ENCODE measurements at regions not wholly inside any gene's neighbourhood (a gene's known extent, or its start where the extent isn't known, plus 50 kb on each side); places are given as distances from the start of the nearest gene placed in this dataset.
"Not testable (repeated sequence)": the region's sequence is repeated elsewhere in the genome, so short reads cannot be mapped to it uniquely, and the experiment has no call there.

GRCh38 chr21:28032652-28033051 lies 960.0 kb downstream of the LTN1 start:
- not testable (repeated sequence) for DNase-seq

DNA sequence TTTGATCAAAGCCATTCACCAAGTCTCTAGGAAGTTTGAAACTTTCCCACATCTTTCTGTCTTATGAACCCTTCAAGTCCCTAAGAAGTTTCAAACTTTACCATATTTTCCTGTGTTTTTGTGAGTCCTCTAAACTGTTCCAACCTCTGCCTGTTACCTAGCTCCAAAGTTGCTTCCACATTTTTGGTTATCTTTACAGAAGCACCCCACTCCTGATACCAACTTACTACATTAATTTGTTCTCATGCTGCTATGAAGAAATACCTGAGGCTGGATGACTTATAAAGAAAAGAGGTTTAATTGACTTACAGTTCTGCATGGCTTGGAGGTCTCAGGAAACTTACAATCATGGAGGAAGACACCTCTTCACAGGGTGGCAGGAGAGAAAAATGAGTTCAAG lies 961.6 kb downstream of the LTN1 start:
- not testable (repeated sequence) for DNase-seq

DNA sequence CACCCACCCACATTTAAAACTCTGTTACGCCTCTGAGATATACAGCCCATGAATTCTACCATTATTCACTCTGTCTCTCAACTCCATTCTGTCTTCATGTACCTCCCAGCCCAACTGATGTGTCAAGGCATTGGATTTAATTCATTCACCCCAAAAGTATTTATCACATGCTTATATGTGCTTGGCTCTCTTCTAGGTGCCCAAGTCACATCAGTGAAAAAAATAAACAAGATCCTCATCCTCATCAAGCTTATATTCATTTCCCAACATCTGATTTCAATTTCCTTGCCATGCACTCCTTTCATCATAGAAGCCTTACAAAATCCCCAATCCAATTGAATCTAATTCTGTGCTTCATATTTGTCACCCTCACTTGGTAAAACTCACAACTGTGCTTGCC lies 967.6 kb downstream of the LTN1 start:
- no peak for DNase-seq

DNA sequence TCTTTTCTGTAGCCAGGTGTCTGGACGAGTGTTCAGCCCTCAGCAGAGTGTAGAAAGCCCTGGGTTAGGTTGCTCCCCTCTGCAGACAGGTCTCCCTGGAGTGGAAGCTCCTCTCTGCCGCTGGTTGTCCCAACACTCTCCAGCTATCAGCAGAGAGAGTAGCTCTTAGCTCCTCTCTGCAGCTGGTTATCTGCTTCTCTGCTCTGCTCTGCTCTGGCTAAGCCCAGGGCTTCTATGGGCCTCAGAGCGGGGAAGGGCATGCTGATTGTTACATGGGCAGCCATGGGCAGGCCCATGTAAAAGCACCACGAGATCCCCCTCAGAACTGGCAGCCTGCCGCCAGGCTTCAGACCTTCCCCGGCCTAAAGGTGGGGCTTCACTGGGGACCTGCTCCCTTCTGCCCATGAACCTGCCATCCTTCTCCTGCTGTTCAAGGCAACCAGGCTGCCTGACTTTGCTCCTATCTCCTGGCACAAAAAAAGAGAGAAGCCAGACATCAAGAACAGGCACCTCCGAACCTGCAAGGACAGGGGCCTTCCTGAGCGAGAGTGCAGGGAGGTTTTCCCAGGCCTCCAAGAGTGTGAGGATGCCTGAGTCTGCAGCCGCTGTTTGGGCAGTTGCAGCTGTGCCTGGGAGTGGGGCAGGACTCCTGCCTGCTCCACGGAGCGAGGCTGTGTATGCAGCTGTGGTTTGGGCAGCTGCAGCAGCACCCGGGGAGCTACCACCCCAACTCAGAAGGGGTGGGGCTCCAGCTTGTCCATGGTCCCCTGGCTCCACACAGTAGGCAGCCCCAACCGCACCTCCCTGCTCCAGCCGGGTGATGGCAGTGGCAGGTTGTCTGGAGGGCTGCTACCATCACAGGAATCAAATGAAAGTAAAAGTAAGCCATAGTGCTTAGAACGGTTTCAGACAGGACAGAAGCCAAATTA lies 973.7 kb downstream of the LTN1 start:
- no peak for DNase-seq

DNA sequence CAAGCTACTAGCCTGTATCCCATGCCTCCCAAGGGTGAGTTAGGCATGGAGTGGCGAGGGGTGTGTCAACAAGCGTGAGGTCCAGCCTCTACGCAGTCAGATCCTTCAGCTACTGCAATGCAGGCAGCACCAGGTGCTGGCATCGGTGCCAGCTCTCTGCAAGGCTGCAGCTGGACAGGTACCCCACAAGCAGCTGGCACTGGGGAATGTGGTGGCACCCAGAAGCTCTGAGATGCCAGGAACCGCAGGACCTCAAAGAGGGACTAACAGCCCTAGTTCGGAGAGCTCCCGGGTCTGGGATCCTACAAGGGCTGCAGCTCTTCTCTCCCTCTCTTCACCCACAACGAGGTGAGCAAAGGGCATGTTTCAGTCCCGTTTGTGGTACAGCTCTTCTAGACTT lies 974.5 kb downstream of the LTN1 start:
- no peak for DNase-seq

DNA sequence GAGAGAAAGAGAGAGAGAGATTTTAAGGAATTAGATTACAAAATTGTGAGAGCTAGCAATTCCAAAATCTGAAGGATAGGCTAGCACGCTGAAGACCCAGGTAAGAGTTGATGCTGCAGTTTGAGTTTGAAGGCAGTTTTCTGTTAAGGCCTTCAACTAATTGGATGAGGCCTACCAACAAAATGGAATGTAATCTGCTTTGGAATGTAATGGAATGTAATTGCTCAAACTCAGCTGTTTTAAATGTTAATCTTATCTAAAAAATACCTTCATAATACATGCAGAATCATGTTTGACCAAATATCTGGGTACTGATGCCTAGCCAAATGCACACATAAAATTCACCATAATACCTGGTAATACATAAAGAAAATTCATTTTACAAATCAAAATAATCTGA lies 976.1 kb downstream of the LTN1 start:
- no peak for DNase-seq

GRCh38 chr21:28013123-28013522 lies 979.6 kb downstream of the LTN1 start:
- DNase-seq = not testable (repeated sequence)

GRCh38 chr21:28011970-28012369 lies 980.7 kb downstream of the LTN1 start:
- not testable (repeated sequence) for DNase-seq

DNA sequence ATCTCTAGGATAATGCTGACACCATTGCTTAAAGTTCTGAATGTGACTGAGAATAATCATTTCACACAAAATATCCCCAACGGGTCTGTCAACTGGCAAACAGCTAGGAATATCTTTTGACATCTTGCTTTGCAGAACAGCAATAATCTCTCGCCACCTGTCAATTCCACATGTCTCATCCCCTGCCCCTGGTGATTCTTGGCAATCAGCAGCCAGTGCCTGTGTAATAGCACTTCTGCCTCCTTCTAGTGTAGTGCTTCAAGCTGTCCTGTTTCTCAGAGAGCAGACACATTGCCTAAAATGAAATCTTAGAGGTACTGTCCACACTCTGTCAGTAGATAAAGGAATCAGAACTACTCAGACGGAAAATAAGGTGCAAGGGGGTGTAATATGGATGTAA lies 984.4 kb downstream of the LTN1 start:
- DNase-seq = not testable (repeated sequence)

DNA sequence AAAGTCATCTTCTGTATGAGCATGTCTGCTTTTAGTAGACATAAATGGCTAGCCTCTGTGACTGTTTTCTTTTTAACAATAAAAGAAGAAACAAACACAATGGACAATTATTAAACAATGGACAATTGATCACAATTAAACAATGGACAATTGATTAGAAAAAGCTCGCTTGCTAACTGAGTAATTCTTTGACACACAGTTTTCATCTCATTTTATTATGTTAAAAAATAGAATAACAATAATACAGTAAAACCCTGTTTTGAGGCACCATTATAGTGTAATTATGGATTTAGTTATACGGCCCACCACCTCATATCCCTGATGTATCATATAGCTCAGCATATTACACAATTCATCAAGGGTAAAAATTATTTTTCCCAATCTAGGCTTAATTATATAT lies 989.0 kb downstream of the LTN1 start:
- DNase-seq = not testable (repeated sequence)

DNA sequence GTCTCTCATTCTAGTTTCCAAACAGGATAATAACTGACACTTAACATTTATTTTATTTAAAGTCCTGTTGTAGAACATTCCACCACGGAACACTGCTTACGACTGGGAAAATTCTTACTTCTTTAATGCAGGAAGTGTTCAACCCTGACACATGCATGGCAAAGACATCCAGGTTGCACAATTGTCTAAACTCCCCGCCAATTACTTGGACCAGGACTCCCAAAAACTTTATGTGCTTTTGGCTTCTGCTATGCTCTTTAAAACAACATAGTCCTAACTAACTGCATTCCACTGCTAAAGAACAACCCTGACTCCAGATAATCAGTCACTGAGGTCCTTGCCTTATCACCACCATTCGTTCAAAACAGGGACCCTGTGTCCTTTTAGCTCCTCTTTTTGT lies 995.8 kb downstream of the LTN1 start:
- DNase-seq = not testable (repeated sequence)

GRCh38 chr21:27984663-27985325 lies 1007.9 kb downstream of the LTN1 start:
- DNase-seq = not testable (repeated sequence)

DNA sequence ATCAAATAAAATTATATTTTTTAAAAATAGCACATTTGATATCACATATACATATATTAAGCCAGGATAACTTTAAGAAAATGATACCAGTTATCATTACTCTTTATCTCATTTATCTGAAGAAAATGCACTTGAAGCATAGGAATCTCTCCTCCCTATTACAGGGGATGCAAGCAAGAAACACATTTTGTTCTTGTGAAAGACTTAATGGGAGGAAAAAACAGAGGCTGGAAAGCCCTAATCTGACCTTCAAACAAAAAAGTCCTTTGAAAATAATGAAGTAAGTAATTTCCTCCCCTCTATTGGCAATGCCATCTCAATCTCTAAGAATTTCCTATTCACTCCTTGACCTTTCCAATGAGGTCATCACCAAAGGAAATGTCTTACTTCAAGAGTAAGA lies 1012.6 kb upstream of the ADAMTS5 start:
- DNase-seq = not testable (repeated sequence)

DNA sequence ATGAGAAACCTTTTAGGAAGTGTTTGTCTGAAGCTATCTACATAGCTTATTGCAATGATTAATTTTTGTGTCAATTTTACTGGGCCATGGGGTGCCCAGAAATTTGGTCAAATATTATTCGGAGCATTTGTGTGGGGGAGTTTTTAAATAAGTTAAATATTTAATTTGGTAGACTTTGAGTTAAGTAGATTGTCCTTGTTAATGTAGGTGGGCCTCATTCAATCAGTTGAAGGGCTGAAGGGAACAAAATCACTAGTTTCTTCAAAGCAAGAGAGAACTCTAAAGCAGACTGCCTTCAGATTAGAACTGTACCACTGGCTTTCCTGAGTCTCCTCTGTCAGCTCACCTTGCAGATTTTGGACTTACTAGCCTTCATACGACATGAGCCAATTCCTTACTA lies 1008.6 kb upstream of the ADAMTS5 start:
- no peak for DNase-seq

DNA sequence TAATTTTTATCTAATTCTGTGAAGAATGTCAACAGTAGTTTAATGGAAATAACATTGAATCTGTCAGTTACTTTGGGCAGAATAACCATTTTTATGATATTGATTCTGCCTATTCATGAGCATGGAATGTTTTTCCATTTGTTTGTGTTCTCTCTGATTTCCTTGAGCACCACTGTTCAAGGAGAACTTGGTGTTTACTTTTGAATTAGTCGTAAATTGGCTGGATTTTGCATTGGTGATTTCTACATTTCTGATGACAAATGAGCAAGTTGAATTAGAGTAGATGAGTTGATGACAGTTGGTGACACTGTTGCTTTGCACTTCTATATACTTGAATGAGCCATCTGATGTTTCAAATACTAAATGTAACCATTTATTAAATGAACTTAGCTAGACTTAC lies 1007.3 kb upstream of the ADAMTS5 start:
- not testable (repeated sequence) for DNase-seq

GRCh38 chr21:27968240-27968639 lies 1001.4 kb upstream of the ADAMTS5 start:
- not testable (repeated sequence) for DNase-seq

GRCh38 chr21:27954543-27955165 lies 987.8 kb upstream of the ADAMTS5 start:
- DNase-seq = no peak

- no peak for DNase-seq
These were observed 986.6 kb upstream of the ADAMTS5 start for GRCh38 chr21:27953340-27954045.

DNA sequence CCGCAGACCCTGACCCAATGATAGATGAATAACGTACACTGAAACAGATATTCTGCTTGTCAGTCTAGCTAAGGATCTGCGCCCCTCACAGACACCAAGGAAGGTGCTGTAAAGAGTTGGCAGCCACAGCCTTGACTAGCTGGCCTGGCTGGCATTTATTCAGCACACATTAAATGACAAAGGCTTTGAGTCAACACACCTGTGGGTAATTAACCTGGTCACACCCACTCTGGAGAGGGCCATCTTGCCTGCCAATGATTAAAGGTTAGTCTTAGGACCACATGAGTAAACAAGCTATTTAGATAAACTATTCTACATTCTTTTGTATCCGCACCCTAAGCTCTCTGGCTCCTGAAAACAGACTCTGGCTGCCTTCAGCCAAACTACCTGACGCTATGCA lies 982.2 kb upstream of the ADAMTS5 start:
- not testable (repeated sequence) for DNase-seq

GRCh38 chr21:27930108-27930767 lies 963.4 kb upstream of the ADAMTS5 start:
- not testable (repeated sequence) for DNase-seq

DNA sequence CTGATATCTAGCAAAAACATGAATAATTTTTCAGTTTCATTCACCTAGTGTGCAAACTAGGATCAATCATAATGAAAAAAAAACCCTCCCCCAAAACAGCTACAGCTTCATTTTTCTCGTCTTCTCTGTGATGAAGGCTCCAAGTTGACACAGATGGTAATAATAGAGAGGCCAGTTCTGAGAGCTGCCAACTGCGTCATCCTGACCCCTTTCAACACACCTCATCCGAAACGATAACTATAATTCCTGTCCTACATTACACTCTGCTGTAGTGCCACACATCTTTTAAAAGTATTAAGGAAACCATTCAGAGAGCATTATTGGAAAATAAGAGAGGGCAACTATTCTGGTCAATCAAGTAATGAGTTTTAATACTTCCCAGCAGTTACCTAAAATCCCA lies 962.3 kb upstream of the ADAMTS5 start:
- DNase-seq = not testable (repeated sequence)

GRCh38 chr21:27928534-27929115 lies 961.7 kb upstream of the ADAMTS5 start:
- DNase-seq = not testable (repeated sequence)

All from stimulated activated CD4-positive, alpha-beta T cell treated with anti-CD3 and anti-CD28 coated beads, Interleukin-1b, Interleukin-23, amount 100 ng/mL, for 48 hours (primary cell).